ENCODE measurements at regions not wholly inside any gene's neighbourhood (a gene's known extent, or its start where the extent isn't known, plus 50 kb on each side); places are given as distances from the start of the nearest gene placed in this dataset.

- no peak for TF ChIP-seq EZH2 (optimal IDR thresholded peaks at IDR 0.05; ENCODE audit: low read depth, low read length)
- TF ChIP-seq, protein P1, sequence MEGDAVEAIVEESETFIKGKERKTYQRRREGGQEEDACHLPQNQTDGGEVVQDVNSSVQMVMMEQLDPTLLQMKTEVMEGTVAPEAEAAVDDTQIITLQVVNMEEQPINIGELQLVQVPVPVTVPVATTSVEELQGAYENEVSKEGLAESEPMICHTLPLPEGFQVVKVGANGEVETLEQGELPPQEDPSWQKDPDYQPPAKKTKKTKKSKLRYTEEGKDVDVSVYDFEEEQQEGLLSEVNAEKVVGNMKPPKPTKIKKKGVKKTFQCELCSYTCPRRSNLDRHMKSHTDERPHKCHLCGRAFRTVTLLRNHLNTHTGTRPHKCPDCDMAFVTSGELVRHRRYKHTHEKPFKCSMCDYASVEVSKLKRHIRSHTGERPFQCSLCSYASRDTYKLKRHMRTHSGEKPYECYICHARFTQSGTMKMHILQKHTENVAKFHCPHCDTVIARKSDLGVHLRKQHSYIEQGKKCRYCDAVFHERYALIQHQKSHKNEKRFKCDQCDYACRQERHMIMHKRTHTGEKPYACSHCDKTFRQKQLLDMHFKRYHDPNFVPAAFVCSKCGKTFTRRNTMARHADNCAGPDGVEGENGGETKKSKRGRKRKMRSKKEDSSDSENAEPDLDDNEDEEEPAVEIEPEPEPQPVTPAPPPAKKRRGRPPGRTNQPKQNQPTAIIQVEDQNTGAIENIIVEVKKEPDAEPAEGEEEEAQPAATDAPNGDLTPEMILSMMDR (IDR thresholded peaks at IDR 0.05; ENCODE audit: low read length), result no peak
- no peak for TF ChIP-seq EZH2phosphoT487 (IDR thresholded peaks at IDR 0.05; ENCODE audit: low read length)
- Histone ChIP-seq H3K4me1 (ENCODE audit: low read length) (no peaks in the 10 kb centered on the region), H3K9me2 (replicated peaks; ENCODE audit: insufficient read depth, low read length) (no peaks in the 10 kb centered on the region), H3K9ac (ENCODE audit: low read length) (no peak overlapping the region), H3F3A (ENCODE audit: insufficient read depth, low read length) (no peaks in the 10 kb centered on the region), H3K27ac (ENCODE audit: low read length) (no peak overlapping the region), H3K4me2 (ENCODE audit: low read depth, low read length) (no peak overlapping the region), H4K20me1 (ENCODE audit: insufficient read depth, low read length) (no peaks in the 10 kb centered on the region), H2AFZ (ENCODE audit: low read length) (no peak overlapping the region), H3K27me3 (replicated peaks; ENCODE audit: insufficient read depth, low read length) (no peaks in the 10 kb centered on the region), H3K36me3 (replicated peaks; ENCODE audit: insufficient read depth, low read length) (no peaks in the 10 kb centered on the region), H3K9me3 (replicated peaks; ENCODE audit: insufficient read depth, low read length) (no peaks in the 10 kb centered on the region), H3K79me2 (ENCODE audit: low read length) (no peaks in the 10 kb centered on the region), H3K4me3 (ENCODE audit: low read length) (no peak overlapping the region)
- no peak for DNase-seq
Measured at GRCh38 chr5:159669559-159669958, 246.7 kb upstream of the ADRA1B start.

GRCh38 chr5:159671886-159672285 lies 244.4 kb upstream of the ADRA1B start:
- Histone ChIP-seq H3K79me2 (ENCODE audit: low read length) (no peaks in the 10 kb centered on the region), H3K27ac (ENCODE audit: low read length) (no peak overlapping the region), H3F3A (ENCODE audit: insufficient read depth, low read length) (no peaks in the 10 kb centered on the region), H3K9me2 (replicated peaks; ENCODE audit: insufficient read depth, low read length) (no peaks in the 10 kb centered on the region), H3K4me3 (ENCODE audit: low read length) (no peak overlapping the region), H4K20me1 (ENCODE audit: insufficient read depth, low read length) (no peaks in the 10 kb centered on the region), H3K9ac (ENCODE audit: low read length) (no peak overlapping the region), H3K4me2 (ENCODE audit: low read depth, low read length) (no peak overlapping the region), H2AFZ (ENCODE audit: low read length) (no peak overlapping the region), H3K36me3 (replicated peaks; ENCODE audit: insufficient read depth, low read length) (no peaks in the 10 kb centered on the region), H3K9me3 (replicated peaks; ENCODE audit: insufficient read depth, low read length) (no peaks in the 10 kb centered on the region), H3K27me3 (replicated peaks; ENCODE audit: insufficient read depth, low read length) (no peaks in the 10 kb centered on the region), H3K4me1 (ENCODE audit: low read length) (no peaks in the 10 kb centered on the region)
- TF ChIP-seq EZH2 (optimal IDR thresholded peaks at IDR 0.05; ENCODE audit: low read depth, low read length) (no peak), EZH2phosphoT487 (IDR thresholded peaks at IDR 0.05; ENCODE audit: low read length) (no peak)
- TF ChIP-seq, protein P1 (IDR thresholded peaks at IDR 0.05; ENCODE audit: low read length), result no peak
- DNase-seq, result no peak

DNA sequence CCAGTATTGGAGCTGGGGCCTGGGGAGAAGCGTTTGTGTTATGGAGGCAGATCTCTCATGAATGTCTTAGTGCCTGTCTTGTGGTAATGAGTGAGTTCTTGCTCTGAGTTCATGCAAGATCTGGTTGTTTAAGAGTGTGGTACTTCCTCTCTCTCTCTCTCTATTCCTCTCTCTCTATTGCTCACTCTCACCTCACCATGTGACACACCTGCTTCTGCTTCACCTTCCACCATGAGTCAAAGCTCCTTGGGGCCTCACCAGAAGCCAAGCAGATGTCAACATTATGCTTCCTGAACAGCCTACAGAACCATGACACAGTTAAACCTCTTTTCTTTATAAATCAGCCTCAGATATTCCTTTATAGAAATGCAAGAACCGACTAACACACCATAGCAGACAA lies 242.7 kb upstream of the ADRA1B start:
- TF ChIP-seq, protein P1 (IDR thresholded peaks at IDR 0.05; ENCODE audit: low read length), result no peak
- TF ChIP-seq EZH2 (optimal IDR thresholded peaks at IDR 0.05; ENCODE audit: low read depth, low read length) (no peak), EZH2phosphoT487 (IDR thresholded peaks at IDR 0.05; ENCODE audit: low read length) (no peak)
- Histone ChIP-seq H3K9ac (ENCODE audit: low read length) (no peak overlapping the region), H3K79me2 (ENCODE audit: low read length) (no peaks in the 10 kb centered on the region), H3K36me3 (replicated peaks; ENCODE audit: insufficient read depth, low read length) (no peaks in the 10 kb centered on the region), H3F3A (ENCODE audit: insufficient read depth, low read length) (no peaks in the 10 kb centered on the region), H3K9me3 (replicated peaks; ENCODE audit: insufficient read depth, low read length) (no peaks in the 10 kb centered on the region), H3K4me3 (ENCODE audit: low read length) (no peak overlapping the region), H2AFZ (ENCODE audit: low read length) (no peak overlapping the region), H4K20me1 (ENCODE audit: insufficient read depth, low read length) (no peaks in the 10 kb centered on the region), H3K27ac (ENCODE audit: low read length) (no peak overlapping the region), H3K9me2 (replicated peaks; ENCODE audit: insufficient read depth, low read length) (no peaks in the 10 kb centered on the region), H3K4me1 (ENCODE audit: low read length) (no peaks in the 10 kb centered on the region), H3K27me3 (replicated peaks; ENCODE audit: insufficient read depth, low read length) (no peaks in the 10 kb centered on the region), H3K4me2 (ENCODE audit: low read depth, low read length) (no peak overlapping the region)
- DNase-seq, result no peak
